ENCODE measurements at regions not wholly inside any gene's neighbourhood (a gene's known extent, or its start where the extent isn't known, plus 50 kb on each side); places are given as distances from the start of the nearest gene placed in this dataset.

DNA sequence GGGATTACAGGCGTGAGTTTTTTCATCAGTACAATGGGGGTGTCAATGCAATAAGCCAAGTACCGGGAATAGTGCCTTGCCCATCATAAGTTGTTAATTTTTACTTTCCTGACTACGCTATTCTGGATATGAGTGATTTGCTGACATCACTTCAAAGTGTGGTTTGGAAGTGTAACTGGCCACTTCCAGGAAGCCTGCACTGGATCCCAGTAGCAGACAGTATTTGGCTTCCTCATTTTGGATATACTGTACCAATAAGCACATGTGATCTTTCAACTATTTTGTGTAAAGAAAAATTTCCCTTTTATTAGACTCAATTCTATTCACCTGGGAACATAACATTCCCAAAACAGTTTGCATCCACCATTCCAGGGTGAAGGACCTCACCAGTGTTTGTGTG is 417.7 kb upstream of the KLF4 start:
- H4K91ac ChIP-seq (ENCODE audit: low read length), result no peak overlapping the region
- H3K9ac ChIP-seq (ENCODE audit: low read length), result no peak overlapping the region

DNA sequence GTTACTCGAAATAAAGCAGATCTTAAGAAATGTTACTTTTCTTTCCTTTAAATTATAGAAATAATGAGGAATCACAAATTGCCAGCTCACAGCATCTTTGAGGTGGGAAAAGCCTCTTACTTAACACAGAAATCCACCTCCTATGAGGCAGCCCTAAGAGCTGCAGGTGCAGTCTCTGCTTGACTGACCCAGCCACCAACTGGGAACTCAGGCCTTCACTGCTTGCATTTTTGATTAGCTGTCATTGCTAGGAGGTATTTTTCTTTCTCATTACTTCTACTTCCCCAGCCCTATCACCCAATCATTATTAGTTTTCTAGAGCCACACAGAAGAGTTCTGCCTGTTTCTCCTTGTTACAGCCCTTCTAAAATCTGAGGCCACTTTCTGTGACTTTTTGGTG is 416.5 kb upstream of the KLF4 start:
- Histone ChIP-seq H3K36me3 (ENCODE audit: control insufficient read depth in 1 of 2, insufficient read depth in 2 of 2, low read depth in 1 of 2, low read length in 2 of 2) (no peaks in the 10 kb centered on the region), H4K8ac (ENCODE audit: low read length) (no peak overlapping the region), H2BK5ac (ENCODE audit: low read depth, low read length, poor library complexity, severe bottlenecking) (no peak overlapping the region), H4K91ac (ENCODE audit: low read length) (no peak overlapping the region), H3K4me3 (ENCODE audit: insufficient read depth in 1 of 2, low read depth in 1 of 2, low read length in 2 of 2) (no peak overlapping the region), H3K79me1 (replicated peaks; ENCODE audit: low read length, poor library complexity, severe bottlenecking) (no peaks in the 10 kb centered on the region), H2AK5ac (ENCODE audit: low read length, severe bottlenecking) (no peak overlapping the region), H3K4ac (ENCODE audit: low read depth in 1 of 2, low read length in 2 of 2) (no peak overlapping the region), H3K27me3 (ENCODE audit: control insufficient read depth in 1 of 2, insufficient read depth in 1 of 2, low read length in 2 of 2) (peaks cover 0 to 13% of the 10 kb centered on the region in 2 experiments), H3K23ac (ENCODE audit: low read length in 2 of 2) (no peak overlapping the region), H3K4me1 (ENCODE audit: control insufficient read depth, insufficient read depth, low read depth, low read length) (no peaks in the 10 kb centered on the region), H2BK15ac (ENCODE audit: low read depth, poor library complexity, severe bottlenecking) (no peak overlapping the region), H2BK12ac (ENCODE audit: low read length in 2 of 2) (no peak overlapping the region), H3K18ac (ENCODE audit: low read depth in 1 of 2, low read length in 2 of 2) (no peak overlapping the region), H3K9me3 (ENCODE audit: control insufficient read depth, low read length) (peaks cover 4% of the 10 kb centered on the region), H3K27ac (ENCODE audit: low read length, poor library complexity, severe bottlenecking) (no peak overlapping the region), H2BK120ac (ENCODE audit: low read depth, low read length) (no peak overlapping the region), H3K4me2 (ENCODE audit: low read length, poor library complexity, severe bottlenecking) (no peak overlapping the region), H3K9ac (ENCODE audit: low read length) (no peak overlapping the region), H2AFZ (ENCODE audit: low read depth, low read length) (no peak overlapping the region), H3K14ac (ENCODE audit: low read length in 2 of 2) (no peak overlapping the region)
- no peak for DNase-seq
- no CpG with 5 or more reads among the region's 1 CpG for WGBS

More for the DNA sequence above, 417.7 kb upstream of the KLF4 start:
- Histone ChIP-seq H3K4me1 (ENCODE audit: control insufficient read depth, insufficient read depth, low read depth, low read length) (no peaks in the 10 kb centered on the region), H4K8ac (ENCODE audit: low read length) (no peak overlapping the region), H3K4me2 (ENCODE audit: low read length, poor library complexity, severe bottlenecking) (no peak overlapping the region), H3K4me3 (ENCODE audit: insufficient read depth in 1 of 2, low read depth in 1 of 2, low read length in 2 of 2) (no peak overlapping the region), H3K9me3 (ENCODE audit: control insufficient read depth, low read length) (peaks cover 4% of the 10 kb centered on the region), H2BK5ac (ENCODE audit: low read depth, low read length, poor library complexity, severe bottlenecking) (no peak overlapping the region), H3K14ac (ENCODE audit: low read length in 2 of 2) (no peak overlapping the region), H3K36me3 (ENCODE audit: control insufficient read depth in 1 of 2, insufficient read depth in 2 of 2, low read depth in 1 of 2, low read length in 2 of 2) (no peaks in the 10 kb centered on the region), H3K27ac (ENCODE audit: low read length, poor library complexity, severe bottlenecking) (no peak overlapping the region), H3K23ac (ENCODE audit: low read length in 2 of 2) (no peak overlapping the region), H3K27me3 (ENCODE audit: control insufficient read depth in 1 of 2, insufficient read depth in 1 of 2, low read length in 2 of 2) (peaks cover 0 to 11% of the 10 kb centered on the region in 2 experiments), H2AFZ (ENCODE audit: low read depth, low read length) (no peak overlapping the region), H2AK5ac (ENCODE audit: low read length, severe bottlenecking) (no peak overlapping the region), H3K79me1 (replicated peaks; ENCODE audit: low read length, poor library complexity, severe bottlenecking) (no peaks in the 10 kb centered on the region), H2BK120ac (ENCODE audit: low read depth, low read length) (no peak overlapping the region), H2BK12ac (ENCODE audit: low read length in 2 of 2) (no peak overlapping the region), H3K4ac (ENCODE audit: low read depth in 1 of 2, low read length in 2 of 2) (no peak overlapping the region), H2BK15ac (ENCODE audit: low read depth, poor library complexity, severe bottlenecking) (no peak overlapping the region), H3K18ac (ENCODE audit: low read depth in 1 of 2, low read length in 2 of 2) (no peak overlapping the region)
- 92% methylated on average over 3 of the region's 3 CpGs for WGBS
- DNase-seq, result no peak

DNA sequence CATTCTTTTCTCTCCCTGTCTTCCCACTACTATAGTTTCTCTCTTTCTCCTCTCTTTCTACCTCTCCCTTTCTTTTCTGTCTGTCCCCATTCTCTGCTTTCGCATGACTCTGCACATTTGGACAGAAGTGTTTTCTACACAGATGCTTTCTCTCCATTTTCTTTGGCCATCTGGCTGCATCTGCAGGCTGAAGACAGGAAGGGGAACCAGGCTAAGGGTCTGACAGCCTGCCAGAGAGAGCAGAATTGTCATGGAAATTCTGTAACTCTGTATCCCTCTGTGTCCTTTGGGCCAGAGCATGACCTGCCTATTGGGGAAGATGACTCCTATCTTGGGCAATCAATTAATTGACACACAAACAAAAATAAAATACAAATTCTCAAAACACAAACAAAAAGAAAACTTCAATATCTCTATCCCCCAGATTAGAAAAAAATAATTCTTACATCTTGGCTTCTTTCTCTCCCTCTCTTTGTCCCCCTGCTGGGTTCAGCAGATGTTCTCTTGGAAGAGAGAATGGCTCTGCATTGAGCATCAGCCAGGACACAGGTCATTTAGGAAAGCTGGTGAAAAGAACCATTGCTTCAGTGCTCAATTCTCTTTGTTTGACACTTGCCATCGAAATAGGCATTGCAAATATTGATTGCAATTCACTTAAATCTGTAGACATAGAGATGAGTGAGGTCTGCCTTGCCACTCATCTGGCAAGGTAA is 415.9 kb upstream of the KLF4 start:
- H3K27me3 ChIP-seq (ENCODE audit: control insufficient read depth in 1 of 2, insufficient read depth in 1 of 2, low read length in 2 of 2), result peaks cover 0 to 18% of the 10 kb centered on the region in 2 experiments
- H3K9ac ChIP-seq (ENCODE audit: low read length), result no peak overlapping the region
- no peaks in the 10 kb centered on the region for H3K36me3 ChIP-seq (ENCODE audit: control insufficient read depth in 1 of 2, insufficient read depth in 2 of 2, low read depth in 1 of 2, low read length in 2 of 2)
- no peak overlapping the region for H2BK12ac ChIP-seq (ENCODE audit: low read length in 2 of 2)
- no peak overlapping the region for H3K14ac ChIP-seq (ENCODE audit: low read length in 2 of 2)
- H3K27ac ChIP-seq (ENCODE audit: low read length, poor library complexity, severe bottlenecking), result no peak overlapping the region
- 87% methylated on average over 2 of the region's 2 CpGs for WGBS
- H3K79me1 ChIP-seq (replicated peaks; ENCODE audit: low read length, poor library complexity, severe bottlenecking), result no peaks in the 10 kb centered on the region
- H3K4me2 ChIP-seq (ENCODE audit: low read length, poor library complexity, severe bottlenecking), result no peak overlapping the region
- no peak overlapping the region for H2AFZ ChIP-seq (ENCODE audit: low read depth, low read length)
- H3K4me3 ChIP-seq (ENCODE audit: insufficient read depth in 1 of 2, low read depth in 1 of 2, low read length in 2 of 2), result no peak overlapping the region
- no peak overlapping the region for H3K4ac ChIP-seq (ENCODE audit: low read depth in 1 of 2, low read length in 2 of 2)
- H2BK5ac ChIP-seq (ENCODE audit: low read depth, low read length, poor library complexity, severe bottlenecking), result no peak overlapping the region
- no peak overlapping the region for H4K91ac ChIP-seq (ENCODE audit: low read length)
- H3K18ac ChIP-seq (ENCODE audit: low read depth in 1 of 2, low read length in 2 of 2), result no peak overlapping the region
- no peak overlapping the region for H4K8ac ChIP-seq (ENCODE audit: low read length)
- DNase-seq, result no peak
- no peak overlapping the region for H3K23ac ChIP-seq (ENCODE audit: low read length in 2 of 2)
- no peak overlapping the region for H2BK120ac ChIP-seq (ENCODE audit: low read depth, low read length)
- no peaks in the 10 kb centered on the region for H3K4me1 ChIP-seq (ENCODE audit: control insufficient read depth, insufficient read depth, low read depth, low read length)
- H3K9me3 ChIP-seq (ENCODE audit: control insufficient read depth, low read length), result peaks cover 4% of the 10 kb centered on the region
- no peak overlapping the region for H2BK15ac ChIP-seq (ENCODE audit: low read depth, poor library complexity, severe bottlenecking)
- no peak overlapping the region for H2AK5ac ChIP-seq (ENCODE audit: low read length, severe bottlenecking)

DNA sequence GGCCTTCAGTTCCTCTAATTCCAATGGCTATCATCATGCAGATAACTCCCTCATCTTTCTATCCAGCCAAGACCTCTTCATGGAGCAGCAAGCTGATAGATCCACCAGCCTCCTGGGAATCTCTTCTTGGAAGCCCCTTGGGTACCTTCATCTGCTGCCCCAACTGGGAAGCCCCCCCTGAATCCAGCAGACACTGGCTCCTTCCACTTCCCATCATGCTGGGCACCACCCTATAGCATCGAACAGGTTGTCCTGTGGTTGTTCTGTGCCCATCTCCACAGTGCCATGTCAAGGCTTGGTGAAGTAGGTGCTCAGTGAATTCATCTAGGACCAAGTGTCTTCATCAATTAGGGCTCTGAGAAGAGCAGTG is 410.4 kb upstream of the KLF4 start:
- Histone ChIP-seq H3K4me3 (ENCODE audit: insufficient read depth in 1 of 2, low read depth in 1 of 2, low read length in 2 of 2) (no peak overlapping the region), H3K27me3 (ENCODE audit: control insufficient read depth in 1 of 2, insufficient read depth in 1 of 2, low read length in 2 of 2) (peaks cover 0 to 13% of the 10 kb centered on the region in 2 experiments), H3K9ac (ENCODE audit: low read length) (no peak overlapping the region), H3K9me3 (ENCODE audit: control insufficient read depth, low read length) (peaks cover 4% of the 10 kb centered on the region), H3K4ac (ENCODE audit: low read depth in 1 of 2, low read length in 2 of 2) (no peak overlapping the region), H4K8ac (ENCODE audit: low read length) (no peak overlapping the region), H3K27ac (ENCODE audit: low read length, poor library complexity, severe bottlenecking) (no peak overlapping the region), H2BK5ac (ENCODE audit: low read depth, low read length, poor library complexity, severe bottlenecking) (no peak overlapping the region), H2AK5ac (ENCODE audit: low read length, severe bottlenecking) (no peak overlapping the region), H3K36me3 (ENCODE audit: control insufficient read depth in 1 of 2, insufficient read depth in 2 of 2, low read depth in 1 of 2, low read length in 2 of 2) (no peaks in the 10 kb centered on the region), H3K4me2 (ENCODE audit: low read length, poor library complexity, severe bottlenecking) (no peak overlapping the region), H3K4me1 (ENCODE audit: control insufficient read depth, insufficient read depth, low read depth, low read length) (no peaks in the 10 kb centered on the region), H2BK120ac (ENCODE audit: low read depth, low read length) (no peak overlapping the region), H2BK12ac (ENCODE audit: low read length in 2 of 2) (no peak overlapping the region), H3K23ac (ENCODE audit: low read length in 2 of 2) (no peak overlapping the region), H3K18ac (ENCODE audit: low read depth in 1 of 2, low read length in 2 of 2) (no peak overlapping the region), H2BK15ac (ENCODE audit: low read depth, poor library complexity, severe bottlenecking) (no peak overlapping the region), H3K14ac (ENCODE audit: low read length in 2 of 2) (no peak overlapping the region), H3K79me1 (replicated peaks; ENCODE audit: low read length, poor library complexity, severe bottlenecking) (no peaks in the 10 kb centered on the region), H2AFZ (ENCODE audit: low read depth, low read length) (no peak overlapping the region), H4K91ac (ENCODE audit: low read length) (no peak overlapping the region)
- DNase-seq, result no peak
- 80% methylated on average over 1 of the region's 1 CpG for WGBS
